ENCODE measurements at regions not wholly inside any gene's neighbourhood (a gene's known extent, or its start where the extent isn't known, plus 50 kb on each side); places are given as distances from the start of the nearest gene placed in this dataset.

- TF ChIP-seq ZUFSP (CRISPR knock-in tag; IDR thresholded peaks at IDR 0.05; ENCODE audit: borderline replicate concordance): no peak
- TF ChIP-seq ZNF18 (CRISPR knock-in tag; IDR thresholded peaks at IDR 0.05; ENCODE audit: insufficient replicate concordance): no peak
- TF ChIP-seq UBTF (CRISPR knock-in tag; IDR thresholded peaks at IDR 0.05): no peak
- no peak for TF ChIP-seq BATF2 (CRISPR knock-in tag; IDR thresholded peaks at IDR 0.05)
- TF ChIP-seq ESRRA (CRISPR knock-in tag; IDR thresholded peaks at IDR 0.05; ENCODE audit: low read depth): peak; percentile 70; the same call in 1 of the 2 replicates
- peak in 1 of 2 experiments; percentile 81; a peak in 2 of 4 replicates for TF ChIP-seq KLF16 (CRISPR knock-in tag; IDR thresholded peaks at IDR 0.05)
- no peak for TF ChIP-seq HOXA7 (CRISPR knock-in tag; IDR thresholded peaks at IDR 0.05)
- TF ChIP-seq AHDC1 (CRISPR knock-in tag; IDR thresholded peaks at IDR 0.05; ENCODE audit: borderline replicate concordance): peak; percentile 98
- no peak for TF ChIP-seq KAT7 (CRISPR knock-in tag; IDR thresholded peaks at IDR 0.05; ENCODE audit: borderline replicate concordance)
- no peak for TF ChIP-seq ZC3H13 (CRISPR knock-in tag; IDR thresholded peaks at IDR 0.05)
- TF ChIP-seq ZNF614 (CRISPR knock-in tag; IDR thresholded peaks at IDR 0.05; ENCODE audit: borderline replicate concordance): peak; percentile 87
- TF ChIP-seq MZF1 (CRISPR knock-in tag; IDR thresholded peaks at IDR 0.05; ENCODE audit: borderline replicate concordance): no peak
- TF ChIP-seq CBX2 (IDR thresholded peaks at IDR 0.05; ENCODE audit: low read depth, low read length): no peak
- no peak for TF ChIP-seq CBX2 (CRISPR knock-in tag; IDR thresholded peaks at IDR 0.05; ENCODE audit: low read depth)
- TF ChIP-seq SIX4 (CRISPR knock-in tag; IDR thresholded peaks at IDR 0.05): peak; percentile 58
- TF ChIP-seq WIZ (CRISPR knock-in tag; IDR thresholded peaks at IDR 0.05): 0 out of 2 replicates have a peak, but pooled peaks have one; percentile 58
- TF ChIP-seq TCF7 (IDR thresholded peaks at IDR 0.05; ENCODE audit: low read depth): peak; percentile 97
- no peak for TF ChIP-seq PAF1 (CRISPR knock-in tag; IDR thresholded peaks at IDR 0.05)
Observed at GRCh38 chr21:15211491-15212133, 146.8 kb upstream of the NRIP1 start (continued).
